ENCODE measurements at regions not wholly inside any gene's neighbourhood (a gene's known extent, or its start where the extent isn't known, plus 50 kb on each side); places are given as distances from the start of the nearest gene placed in this dataset.

GRCh38 chr18:46415532-46416252 lies 241.3 kb downstream of the LOXHD1 start:
- intact Hi-C loops (cut with micrococcal nuclease): no loop called here
- no peaks in the 10 kb centered on the region for H3K27me3 ChIP-seq (replicated peaks in 1 of 4; ENCODE audit: control extremely low read depth in 1 of 4, control insufficient read depth in 3 of 4, insufficient read depth in 4 of 4, low read length in 3 of 4)
- ChIA-PET POLR2A (no interaction called here), CTCF (no interaction called here)
- no peaks in the 10 kb centered on the region for H3K4me1 ChIP-seq (ENCODE audit: control insufficient read depth in 2 of 2, insufficient read depth in 2 of 2, low read length in 2 of 2)
- no peak for ATAC-seq (ENCODE audit: low read depth)
- WGBS (ENCODE audit: insufficient coverage): 84% methylated on average over 2 of the region's 4 CpGs
- no peak overlapping the region for H3K27ac Mint-ChIP-seq
- H3K27me3 Mint-ChIP-seq: no peaks in the 10 kb centered on the region
- H3K27ac ChIP-seq (ENCODE audit: low read length in 2 of 2): no peak overlapping the region
- no peaks in the 10 kb centered on the region for H3K9me3 Mint-ChIP-seq (ENCODE audit: insufficient read depth)
- H3K4me3 Mint-ChIP-seq: no peak overlapping the region
- no peaks in the 10 kb centered on the region for H3K9me3 ChIP-seq (ENCODE audit: control extremely low read depth in 1 of 3, control insufficient read depth in 2 of 3, insufficient read depth in 1 of 3, low read length in 2 of 3)
- H3K79me2 ChIP-seq (ENCODE audit: control insufficient read depth, insufficient read depth, low read length): no peaks in the 10 kb centered on the region
- H3K4me1 Mint-ChIP-seq: no peaks in the 10 kb centered on the region
- H4K20me1 ChIP-seq (ENCODE audit: control insufficient read depth, insufficient read depth, low read length, poor library complexity, severe bottlenecking): no peaks in the 10 kb centered on the region
- TF ChIP-seq EZH2 (IDR thresholded peaks at IDR 0.05; ENCODE audit: borderline replicate concordance, insufficient read depth, low read depth, low read length, poor library complexity, severe bottlenecking) (no peak), CTCF (IDR thresholded peaks at IDR 0.05) (no peak)
- DNase-seq: no peak
- no peaks in the 10 kb centered on the region for H3K36me3 ChIP-seq (replicated peaks in 1 of 2; ENCODE audit: control extremely low read depth in 1 of 2, control insufficient read depth in 1 of 2, extremely low read depth in 1 of 2, insufficient read depth in 2 of 2, low read length in 1 of 2)
- H3K9ac ChIP-seq (ENCODE audit: low read length): no peak overlapping the region
- H3K4me3 ChIP-seq (ENCODE audit: control extremely low read depth in 1 of 5, extremely low read depth in 1 of 5, insufficient read depth in 1 of 5, low read depth in 2 of 5, low read length in 4 of 5): no peak overlapping the region
- H3K4me2 ChIP-seq (replicated peaks; ENCODE audit: low read depth, low read length, poor library complexity, severe bottlenecking): no peak overlapping the region
- H2AFZ ChIP-seq (ENCODE audit: insufficient read depth, low read depth, low read length, poor library complexity, severe bottlenecking): no peak overlapping the region

DNA sequence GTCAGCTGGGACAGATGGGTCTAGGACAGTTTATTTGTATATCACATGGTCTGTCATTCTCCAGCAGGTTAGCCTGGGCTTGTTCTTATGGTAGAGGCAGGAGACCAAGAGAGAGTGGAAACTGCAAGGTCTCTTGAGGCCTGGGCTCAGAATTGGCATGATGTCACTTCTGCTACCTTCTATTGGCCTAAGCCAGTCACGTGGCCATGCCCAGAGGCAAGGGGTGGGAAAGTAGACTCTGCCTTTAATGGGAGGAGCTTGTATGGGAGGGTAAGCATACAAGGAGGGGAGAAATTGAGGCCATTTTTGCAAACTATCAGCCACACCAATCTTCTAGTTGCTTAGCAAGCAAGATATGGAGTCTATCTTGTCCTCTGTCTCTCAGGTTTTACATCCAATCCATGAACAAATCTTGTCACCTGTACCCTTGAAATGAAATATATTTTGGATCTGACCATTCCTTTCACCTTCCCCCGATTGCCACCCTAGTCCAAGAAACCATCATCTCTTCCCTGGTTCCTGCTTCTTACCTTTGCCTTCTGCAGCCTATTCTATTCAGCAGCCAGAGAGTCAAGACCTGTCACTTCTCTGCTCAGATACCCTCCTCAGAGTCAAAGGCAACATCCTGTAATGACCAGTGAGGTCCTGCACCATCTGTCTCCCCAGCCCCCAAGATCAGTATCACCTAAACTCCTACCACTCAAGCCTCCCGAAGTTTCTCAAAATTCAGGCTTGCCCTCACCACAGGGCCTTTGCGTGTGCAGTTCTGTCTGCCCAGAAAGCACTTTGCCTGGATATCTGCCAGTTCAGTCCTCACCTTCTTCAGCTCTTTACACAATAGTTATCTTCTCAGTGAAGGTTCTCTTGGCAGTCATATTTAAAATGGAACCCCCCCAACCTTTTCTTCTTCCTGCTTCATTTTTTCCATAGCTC lies 240.0 kb downstream of the LOXHD1 start:
- no peaks in the 10 kb centered on the region for H3K4me1 Mint-ChIP-seq
- 97% methylated on average over 3 of the region's 4 CpGs for WGBS (ENCODE audit: insufficient coverage)
- intact Hi-C loops (cut with micrococcal nuclease): no loop called here
- Histone ChIP-seq H3K4me3 (ENCODE audit: control extremely low read depth in 1 of 5, extremely low read depth in 1 of 5, insufficient read depth in 1 of 5, low read depth in 2 of 5, low read length in 4 of 5) (no peak overlapping the region), H3K79me2 (ENCODE audit: control insufficient read depth, insufficient read depth, low read length) (no peaks in the 10 kb centered on the region), H4K20me1 (ENCODE audit: control insufficient read depth, insufficient read depth, low read length, poor library complexity, severe bottlenecking) (no peaks in the 10 kb centered on the region), H2AFZ (ENCODE audit: insufficient read depth, low read depth, low read length, poor library complexity, severe bottlenecking) (no peak overlapping the region), H3K4me1 (ENCODE audit: control insufficient read depth in 2 of 2, insufficient read depth in 2 of 2, low read length in 2 of 2) (no peaks in the 10 kb centered on the region), H3K9me3 (ENCODE audit: control extremely low read depth in 1 of 3, control insufficient read depth in 2 of 3, insufficient read depth in 1 of 3, low read length in 2 of 3) (no peaks in the 10 kb centered on the region), H3K9ac (ENCODE audit: low read length) (no peak overlapping the region), H3K36me3 (replicated peaks in 1 of 2; ENCODE audit: control extremely low read depth in 1 of 2, control insufficient read depth in 1 of 2, extremely low read depth in 1 of 2, insufficient read depth in 2 of 2, low read length in 1 of 2) (no peaks in the 10 kb centered on the region), H3K4me2 (replicated peaks; ENCODE audit: low read depth, low read length, poor library complexity, severe bottlenecking) (no peak overlapping the region), H3K27me3 (replicated peaks in 1 of 4; ENCODE audit: control extremely low read depth in 1 of 4, control insufficient read depth in 3 of 4, insufficient read depth in 4 of 4, low read length in 3 of 4) (no peaks in the 10 kb centered on the region), H3K27ac (ENCODE audit: low read length in 2 of 2) (no peak overlapping the region)
- no peak for DNase-seq
- H3K9me3 Mint-ChIP-seq (ENCODE audit: insufficient read depth): no peaks in the 10 kb centered on the region
- H3K4me3 Mint-ChIP-seq: no peak overlapping the region
- ChIA-PET CTCF (no interaction called here), POLR2A (no interaction called here)
- no peak for TF ChIP-seq EZH2 (IDR thresholded peaks at IDR 0.05; ENCODE audit: borderline replicate concordance, insufficient read depth, low read depth, low read length, poor library complexity, severe bottlenecking)
- no peak for TF ChIP-seq CTCF (IDR thresholded peaks at IDR 0.05)
- H3K27me3 Mint-ChIP-seq: no peaks in the 10 kb centered on the region
- H3K27ac Mint-ChIP-seq: no peak overlapping the region
- ATAC-seq (ENCODE audit: low read depth): no peak

All from B cell (primary cell).